T1000 (cell line): ENCODE measurements at regions not wholly inside any gene's neighbourhood (a gene's known extent, or its start where the extent isn't known, plus 50 kb on each side); places are given as distances from the start of the nearest gene placed in this dataset.
"Not testable (repeated sequence)": the region's sequence is repeated elsewhere in the genome, so short reads cannot be mapped to it uniquely, and the experiment has no call there.

ENCODE experiments used
- DNase-seq: peaks from one replicate; lab custom pipeline; 2025; ENCODE audit warnings: mixed read lengths; lab: John Stamatoyannopoulos, UW

DNA sequence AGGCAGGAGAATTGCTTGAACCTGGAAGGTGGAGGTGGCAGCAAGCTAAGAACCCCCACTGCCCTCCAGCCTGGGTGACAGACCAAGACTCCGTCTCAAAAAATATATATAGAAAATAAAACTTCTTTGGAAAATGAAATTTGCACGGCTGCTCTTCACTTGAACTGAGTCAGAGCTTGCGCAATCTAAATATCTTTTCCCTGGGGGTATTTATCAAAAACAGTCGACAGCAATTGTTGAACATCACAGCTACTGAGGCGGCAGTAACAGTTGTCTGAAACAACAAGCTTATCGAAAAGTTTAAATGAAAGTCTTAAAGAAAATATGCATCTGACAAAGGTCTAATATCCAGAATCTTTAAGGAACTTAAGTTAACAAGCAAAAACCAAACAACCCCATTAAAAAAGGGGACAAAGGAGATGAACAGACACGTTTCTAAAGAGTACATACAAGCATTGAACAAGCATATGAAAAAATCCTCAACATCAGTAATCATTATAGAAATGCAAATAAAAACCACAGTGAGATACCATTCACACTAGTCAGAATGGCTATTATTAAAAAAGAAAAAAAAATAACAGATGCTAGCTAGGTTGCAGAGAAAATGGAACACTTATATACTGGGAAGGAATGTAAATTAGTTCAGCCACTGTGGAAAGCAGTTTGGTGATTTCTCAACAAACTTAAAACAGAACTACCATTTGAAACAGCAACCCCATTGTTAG lies 153.6 kb upstream of the CDH9 start:
- DNase-seq = no peak

DNA sequence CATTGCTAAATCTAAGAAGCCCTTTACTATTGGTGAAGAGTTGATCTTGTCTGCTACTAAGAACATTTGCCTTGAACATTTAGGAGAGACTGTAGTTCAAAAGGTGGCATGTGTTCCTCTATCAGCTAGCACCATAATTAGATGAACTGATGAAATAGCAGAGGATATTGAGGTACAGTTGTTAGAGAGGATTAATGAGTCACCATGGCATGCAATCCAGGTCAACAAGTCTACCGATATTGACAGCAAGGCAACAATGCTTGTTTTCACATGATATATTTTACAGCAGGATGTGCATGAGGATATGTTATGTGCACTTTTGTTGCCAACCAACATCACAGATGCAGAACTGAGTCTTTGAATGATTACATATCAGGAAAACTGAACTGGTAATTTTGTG lies 134.3 kb upstream of the CDH9 start:
- no peak for DNase-seq

DNA sequence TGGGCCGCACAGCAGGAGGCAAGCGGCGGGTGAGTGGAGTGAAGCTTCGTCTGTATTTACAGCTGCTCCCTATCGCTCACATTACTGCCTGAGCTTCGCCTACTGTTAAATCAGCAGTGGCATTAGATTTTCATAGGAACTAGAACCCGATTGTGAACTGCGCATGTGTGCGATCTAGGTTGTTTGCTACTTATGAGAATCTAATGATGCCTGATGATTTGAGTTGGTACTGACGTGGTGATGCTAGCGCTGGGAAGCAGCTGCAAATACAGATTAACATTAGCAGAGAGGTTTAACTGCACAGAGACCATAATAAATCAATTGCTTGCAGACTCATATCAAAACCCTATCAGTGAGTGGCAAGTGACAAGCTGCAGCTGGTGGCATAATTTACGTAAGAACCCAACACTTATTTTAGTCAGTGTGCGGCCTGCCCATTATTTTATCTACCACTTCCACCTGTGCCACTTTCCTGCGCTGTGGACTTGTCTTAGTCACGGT lies 133.4 kb upstream of the CDH9 start:
- no peak for DNase-seq

DNA sequence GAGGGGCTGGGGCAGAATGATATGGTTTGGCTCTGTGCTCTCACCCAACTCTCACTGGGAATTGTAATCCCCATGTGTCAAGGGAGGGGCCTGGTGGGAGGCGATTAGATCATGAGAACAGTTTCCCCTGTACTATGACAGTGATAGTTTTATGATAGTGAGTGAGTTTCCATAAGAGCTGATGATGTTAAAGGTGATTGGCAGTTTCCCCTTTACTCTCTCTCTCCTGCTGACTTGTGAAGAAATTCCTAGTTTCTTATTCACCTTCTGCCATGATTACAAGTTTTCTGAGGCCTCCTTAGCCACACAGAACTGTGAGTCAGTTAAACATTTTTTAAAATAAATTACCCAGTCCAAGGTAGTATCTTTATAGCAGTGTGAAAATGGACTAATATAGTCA lies 120.4 kb upstream of the CDH9 start:
- no peak for DNase-seq

DNA sequence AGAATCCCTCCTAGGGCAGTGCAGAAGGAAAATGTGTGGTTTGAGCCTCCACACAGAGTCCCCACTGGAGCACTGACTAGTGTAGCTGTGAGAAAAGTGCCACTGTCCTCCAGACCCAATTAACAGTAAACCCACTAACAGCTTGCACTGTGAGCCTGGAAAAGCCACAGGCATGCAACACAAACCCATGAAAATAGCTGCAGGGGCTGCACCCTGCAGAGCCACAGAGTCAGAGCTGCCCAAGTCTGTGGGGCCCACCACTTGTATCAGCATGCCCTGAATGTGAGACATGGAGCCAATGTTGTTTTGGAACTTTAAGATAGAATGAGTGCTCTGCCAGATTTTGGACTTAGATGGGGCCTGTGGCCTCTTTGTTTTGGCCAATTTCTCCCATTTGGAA lies 119.8 kb upstream of the CDH9 start:
- no peak for DNase-seq

DNA sequence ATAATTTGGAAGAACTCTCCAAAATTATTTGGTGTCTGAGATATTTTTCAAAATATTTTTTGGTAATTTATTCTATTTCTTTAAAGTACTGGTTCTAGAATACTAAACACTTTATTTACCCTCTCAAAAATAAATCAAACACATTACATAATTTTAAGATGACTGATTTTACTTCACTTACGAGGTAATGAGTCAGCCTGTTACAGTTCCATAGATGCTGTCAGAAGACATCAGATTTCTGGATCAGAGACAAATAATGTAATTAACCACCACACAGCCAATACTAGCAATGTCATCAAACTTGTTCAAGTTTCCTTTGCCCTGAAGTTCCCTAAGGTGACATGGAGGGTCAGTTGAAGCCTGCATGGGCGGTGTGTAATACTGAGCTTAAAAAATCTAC lies 106.1 kb upstream of the CDH9 start:
- no peak for DNase-seq

DNA sequence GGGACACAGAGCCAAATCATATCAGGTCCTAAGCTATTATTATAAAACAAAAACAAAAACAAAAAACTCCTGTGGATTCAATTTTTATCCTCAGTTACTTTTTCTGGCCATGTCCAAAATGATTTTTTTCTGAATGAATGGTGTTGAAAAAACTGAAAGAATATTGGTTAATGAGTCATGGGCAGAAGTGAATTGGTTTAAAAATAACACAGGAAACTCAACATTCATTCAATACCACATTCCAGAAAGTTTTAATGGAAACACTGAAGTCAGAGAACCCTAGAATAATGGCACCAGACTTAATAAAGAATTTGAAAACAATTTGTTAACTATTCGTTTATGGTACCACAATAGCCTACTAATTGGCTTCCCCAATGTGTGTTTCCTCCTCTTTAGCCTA lies 102.4 kb upstream of the CDH9 start:
- DNase-seq = no peak

DNA sequence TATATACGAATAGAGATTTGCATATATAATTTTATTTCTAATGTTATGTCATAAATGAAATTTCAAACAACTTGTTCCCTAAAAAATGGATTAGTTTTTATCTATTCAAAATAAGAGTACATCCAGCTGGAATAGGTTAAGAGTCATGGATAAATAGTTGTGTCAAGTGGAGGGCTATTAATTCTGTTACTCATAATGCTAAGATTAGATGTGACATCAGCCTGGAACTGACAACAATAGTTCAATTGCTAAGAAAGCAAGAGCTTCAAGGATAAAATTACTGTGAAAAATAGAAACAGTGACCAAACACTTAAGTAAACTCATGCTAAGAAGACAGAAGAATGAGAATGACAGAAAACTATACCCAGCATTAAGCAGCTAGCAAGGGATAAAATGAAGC lies 92.2 kb upstream of the CDH9 start:
- DNase-seq = no peak

DNA sequence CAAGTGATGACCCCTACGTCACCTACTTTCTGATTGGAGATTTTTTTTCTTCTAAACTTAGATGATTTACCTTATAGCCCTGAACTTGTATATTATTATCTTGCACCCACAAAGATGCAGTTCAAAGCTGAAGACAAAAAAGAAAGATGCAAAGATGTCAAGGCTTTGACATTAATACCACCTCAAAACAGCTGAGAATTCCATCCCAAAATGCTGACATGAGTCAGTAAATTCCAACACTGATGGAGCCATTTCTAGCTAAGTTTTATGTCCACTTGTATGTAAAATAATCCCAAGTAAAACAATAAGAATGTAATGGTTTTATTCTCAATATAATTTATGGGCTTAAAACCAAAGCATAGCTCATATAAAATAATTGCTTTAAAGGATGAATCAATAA lies 91.5 kb upstream of the CDH9 start:
- no peak for DNase-seq

DNA sequence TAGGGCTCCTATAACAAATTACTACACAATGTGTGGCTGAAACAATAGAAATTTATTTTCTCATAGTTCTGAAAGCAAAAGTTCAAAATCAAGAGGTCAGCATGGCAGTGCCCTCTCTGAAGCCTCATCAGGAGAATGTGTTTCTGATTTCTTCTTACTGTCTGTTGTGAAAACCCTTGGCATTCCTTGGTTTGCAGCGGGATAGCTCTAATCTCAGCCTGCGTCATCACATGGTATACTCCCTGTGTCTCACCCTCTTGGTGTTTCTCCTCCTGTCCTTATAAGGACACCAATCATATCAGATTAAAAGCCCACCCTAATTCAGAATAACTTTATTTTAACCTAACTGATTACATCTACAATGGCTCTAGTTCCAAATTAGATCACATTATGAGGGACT lies 87.5 kb upstream of the CDH9 start:
- DNase-seq = no peak

DNA sequence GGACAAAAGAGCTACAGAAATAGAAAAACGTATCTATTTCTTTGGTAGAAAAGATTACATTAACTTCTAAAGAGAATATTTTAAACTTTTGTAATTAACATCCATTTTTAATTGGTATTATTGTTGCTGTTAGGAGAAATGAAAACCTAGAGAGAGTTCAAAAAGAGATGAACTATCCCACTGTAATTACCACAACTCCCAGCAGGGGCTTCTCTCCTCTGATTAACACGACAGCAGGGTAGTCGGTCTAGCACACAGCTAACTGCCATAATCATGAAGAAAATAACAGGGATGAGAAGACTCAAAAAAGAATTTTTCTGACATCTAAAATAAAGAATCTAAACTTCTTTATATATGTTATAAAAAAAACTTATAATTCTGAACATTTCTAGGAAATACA lies 86.2 kb upstream of the CDH9 start:
- no peak for DNase-seq

DNA sequence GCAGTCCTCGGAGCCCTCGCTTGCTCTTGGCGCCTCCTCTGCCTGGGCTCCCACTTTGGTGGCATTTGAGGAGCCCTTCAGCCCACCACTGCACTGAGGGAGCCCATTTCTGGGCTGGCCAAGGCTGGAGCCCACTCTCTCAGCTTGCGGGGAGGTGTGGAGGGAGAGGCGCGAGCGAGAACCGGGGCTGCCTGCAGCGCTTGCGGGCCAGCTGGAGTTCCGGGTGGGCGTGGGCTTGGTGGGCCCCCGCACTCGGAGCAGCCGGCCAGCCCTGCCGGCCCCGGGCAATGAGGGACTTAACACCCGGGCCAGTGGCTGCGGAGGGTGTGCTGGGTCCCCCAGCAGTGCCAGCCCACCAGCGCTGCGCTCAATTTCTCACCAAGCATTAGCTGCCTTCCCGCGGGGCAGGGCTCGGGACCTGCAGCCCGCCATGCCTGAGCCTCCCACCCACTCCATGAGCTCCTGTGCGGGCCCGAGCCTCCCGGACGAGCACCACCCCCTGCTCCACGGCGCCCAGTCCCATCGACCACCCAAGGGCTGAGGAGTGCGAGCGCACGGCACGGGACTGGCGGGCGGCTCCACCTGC lies 81.4 kb upstream of the CDH9 start:
- not testable (repeated sequence) for DNase-seq

DNA sequence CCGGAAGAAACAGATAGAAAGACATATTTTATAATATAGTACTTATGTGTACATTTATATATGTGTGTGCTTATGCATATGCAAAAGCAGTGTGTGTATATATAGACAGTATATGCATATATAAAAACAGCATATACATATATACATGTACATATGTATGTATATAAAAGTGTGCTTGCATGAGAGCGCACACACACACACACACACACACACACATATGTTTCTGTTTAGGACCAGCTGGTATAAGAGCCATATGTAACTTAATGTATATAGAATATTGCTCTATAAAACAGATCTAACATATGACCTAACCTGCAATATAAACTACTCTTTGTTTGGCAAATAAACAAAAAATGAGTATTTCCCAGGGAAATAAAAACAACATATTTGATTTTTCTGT lies 65.1 kb upstream of the CDH9 start:
- no peak for DNase-seq

DNA sequence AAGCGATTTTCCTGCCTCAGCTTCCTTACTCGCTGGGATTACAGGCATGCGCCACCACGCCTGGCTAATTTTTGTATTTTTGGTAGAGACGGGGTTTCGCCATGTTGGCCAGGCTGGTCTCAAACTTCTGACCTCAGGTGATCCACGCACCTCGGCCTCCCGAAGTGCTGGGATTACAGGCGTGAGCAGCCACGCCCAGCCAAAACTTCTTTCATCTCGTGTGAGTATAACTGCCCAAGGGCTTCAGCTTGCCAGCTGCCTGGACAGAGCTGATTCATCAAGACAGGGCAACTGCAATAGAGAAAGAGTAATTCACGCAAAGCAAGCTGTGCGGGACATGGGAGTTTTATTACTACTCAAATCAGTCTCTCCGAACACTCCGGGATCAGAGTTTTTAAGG lies 57.4 kb upstream of the CDH9 start:
- DNase-seq = not testable (repeated sequence)

DNA sequence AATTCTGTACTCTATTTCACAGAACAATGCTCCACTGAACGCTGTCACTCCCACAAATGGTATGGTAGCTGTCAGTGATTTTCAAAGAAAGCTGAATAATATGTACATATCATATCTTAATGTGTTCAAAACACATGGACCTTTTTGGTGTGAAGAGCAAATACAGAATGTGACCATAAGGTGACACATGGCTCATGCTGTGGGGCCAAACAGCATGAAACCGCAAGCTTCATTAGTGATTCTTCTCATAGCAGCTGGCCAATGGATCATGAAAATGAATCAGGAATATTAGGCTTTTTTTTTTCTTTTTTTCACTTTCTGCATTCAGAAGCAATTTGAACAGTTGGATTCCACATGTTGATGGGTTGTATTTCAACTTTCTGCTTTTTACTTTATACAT lies 54.9 kb upstream of the CDH9 start:
- DNase-seq = no peak

DNA sequence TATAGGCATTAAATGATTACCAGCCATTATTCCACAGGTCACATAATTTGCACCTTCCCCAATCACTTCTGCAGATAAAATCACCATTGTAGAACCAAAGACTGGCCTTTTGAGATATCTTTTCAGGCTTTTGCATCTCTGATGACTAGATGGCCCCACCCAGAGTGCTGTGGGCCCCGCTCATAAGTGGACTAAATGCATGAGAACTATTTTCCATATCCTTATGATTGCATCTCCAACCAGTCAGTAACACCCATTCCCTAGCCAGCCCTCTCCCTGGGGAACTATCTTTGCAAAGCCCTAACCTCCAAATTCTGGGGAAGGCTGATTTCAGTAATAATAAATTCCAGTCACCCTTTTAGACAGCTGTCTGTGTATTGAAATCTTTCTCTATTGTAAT lies 53.5 kb upstream of the CDH9 start:
- DNase-seq = no peak

DNA sequence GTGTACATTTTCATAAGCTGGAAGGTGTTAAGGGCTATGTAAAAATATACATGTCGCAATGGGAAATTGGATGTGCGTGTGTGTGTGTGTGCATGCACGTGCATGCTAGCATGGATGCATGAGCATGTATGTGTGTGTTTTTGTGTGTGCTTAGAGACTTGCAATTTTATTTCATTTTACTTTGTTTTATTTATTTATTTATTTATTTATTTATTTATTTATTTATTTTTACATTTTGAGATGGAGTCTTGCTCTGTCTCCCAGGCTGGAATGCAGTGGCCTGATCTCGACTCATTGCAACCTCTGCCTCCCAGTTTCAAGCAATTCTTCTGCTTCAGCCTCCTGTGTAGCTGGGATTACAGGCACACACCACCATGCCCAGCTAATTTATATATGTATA lies 50.4 kb upstream of the CDH9 start:
- DNase-seq = not testable (repeated sequence)
